GM12878 (cell line): ENCODE measurements at regions not wholly inside any gene's neighbourhood (a gene's known extent, or its start where the extent isn't known, plus 50 kb on each side); places are given as distances from the start of the nearest gene placed in this dataset.

Experiments used
- EGR1 ChIP-seq, 2 experiments: IDR thresholded peaks; 1 replicate in 1 of 2; 2 replicates in 1 of 2; pipeline ENCODE4 v1.6.1; 2011 to 2012; ENCODE audit warnings: low read depth in 2 of 2, low read length in 2 of 2, borderline replicate concordance in 1 of 2, mild to moderate bottlenecking in 1 of 2, moderate library complexity in 1 of 2
- HDAC2 ChIP-seq: fragments of 200-600 bp; sonication (generic); IDR thresholded peaks from 2 replicates; pipeline ENCODE4 v1.6.1; 2017
- HDGF ChIP-seq: fragments of 450-650 bp; IDR thresholded peaks from 2 replicates; pipeline ENCODE4 v1.6.1; 2016; ENCODE audit warnings: antibody characterized with exemption
- LARP7 ChIP-seq: fragments of 450-650 bp; IDR thresholded peaks from 2 replicates; pipeline ENCODE4 v1.6.1; 2017; ENCODE audit warnings: mild to moderate bottlenecking
- MTA3 ChIP-seq: IDR thresholded peaks from 2 replicates; pipeline ENCODE4 v1.6.1; 2012; ENCODE audit warnings: low read length, inconsistent platforms, borderline replicate concordance
- RAD21 ChIP-seq: IDR thresholded peaks from 2 replicates; pipeline ENCODE4 v1.6.1; 2011; ENCODE audit warnings: mild to moderate bottlenecking, low read depth, low read length, moderate library complexity; ENCODE audit not compliant: insufficient read depth
- RB1 ChIP-seq: fragments of 450-650 bp; formaldehyde crosslinking; IDR thresholded peaks from 2 replicates; pipeline ENCODE4 v1.6.1; 2017; ENCODE audit warnings: mild to moderate bottlenecking, borderline replicate concordance
- TARDBP ChIP-seq: IDR thresholded peaks from 2 replicates; pipeline ENCODE4 v1.6.1; 2016; ENCODE audit warnings: borderline replicate concordance
- TF ChIP-seq, protein P1 (sequence below), 3 experiments: IDR thresholded peaks in 2 of 3; conservative IDR thresholded peaks in 1 of 3; 2 replicates each; pipeline ENCODE4 v1.5.1; 2011; ENCODE audit warnings: low read depth in 3 of 3, low read length in 3 of 3, mild to moderate bottlenecking in 3 of 3, control low read depth in 2 of 3, moderate library complexity in 2 of 3, inconsistent platforms in 1 of 3, mixed read lengths in 1 of 3; ENCODE audit not compliant: control insufficient read depth in 2 of 3, insufficient read depth in 1 of 3; ENCODE audit errors: extremely low read depth in 1 of 3
- TF ChIP-seq, protein P2 (sequence below): fragments of 450-650 bp; conservative IDR thresholded peaks from 2 replicates; pipeline ENCODE4 v1.6.1; 2017; ENCODE audit warnings: mild to moderate bottlenecking, moderate library complexity
- TF ChIP-seq, protein P3 (sequence below): fragments of 450-650 bp; formaldehyde crosslinking; IDR thresholded peaks from 2 replicates; pipeline ENCODE4 v1.4.0; 2020; ENCODE audit warnings: mild to moderate bottlenecking, moderate library complexity
- TF ChIP-seq, protein P4 (sequence below): fragments of 450-650 bp; IDR thresholded peaks from 2 replicates; pipeline ENCODE4 v1.6.1; 2014; ENCODE audit warnings: mild to moderate bottlenecking

DNA sequence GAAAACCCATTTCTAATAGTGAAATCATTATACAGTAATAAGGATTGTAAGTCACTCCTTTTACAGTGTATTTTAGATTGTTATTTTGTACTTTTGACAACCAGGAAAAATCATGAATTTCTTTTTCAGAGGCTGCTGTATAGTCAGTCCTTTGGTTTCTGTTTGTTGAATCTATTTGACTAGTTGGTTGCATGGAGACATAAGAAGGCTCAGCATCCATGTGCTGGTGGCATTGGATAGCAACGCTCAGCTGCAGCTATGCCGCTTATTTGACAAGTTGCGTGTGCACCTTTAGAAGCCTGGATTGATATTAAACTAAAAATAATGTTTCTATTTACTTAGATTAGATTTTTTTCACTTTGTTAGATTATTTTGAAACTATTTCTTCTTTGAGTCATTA lies 254.1 kb upstream of the SYT4 start:
- TF ChIP-seq RB1: no peak
- no peak for TF ChIP-seq MTA3
- TF ChIP-seq, protein P1, sequence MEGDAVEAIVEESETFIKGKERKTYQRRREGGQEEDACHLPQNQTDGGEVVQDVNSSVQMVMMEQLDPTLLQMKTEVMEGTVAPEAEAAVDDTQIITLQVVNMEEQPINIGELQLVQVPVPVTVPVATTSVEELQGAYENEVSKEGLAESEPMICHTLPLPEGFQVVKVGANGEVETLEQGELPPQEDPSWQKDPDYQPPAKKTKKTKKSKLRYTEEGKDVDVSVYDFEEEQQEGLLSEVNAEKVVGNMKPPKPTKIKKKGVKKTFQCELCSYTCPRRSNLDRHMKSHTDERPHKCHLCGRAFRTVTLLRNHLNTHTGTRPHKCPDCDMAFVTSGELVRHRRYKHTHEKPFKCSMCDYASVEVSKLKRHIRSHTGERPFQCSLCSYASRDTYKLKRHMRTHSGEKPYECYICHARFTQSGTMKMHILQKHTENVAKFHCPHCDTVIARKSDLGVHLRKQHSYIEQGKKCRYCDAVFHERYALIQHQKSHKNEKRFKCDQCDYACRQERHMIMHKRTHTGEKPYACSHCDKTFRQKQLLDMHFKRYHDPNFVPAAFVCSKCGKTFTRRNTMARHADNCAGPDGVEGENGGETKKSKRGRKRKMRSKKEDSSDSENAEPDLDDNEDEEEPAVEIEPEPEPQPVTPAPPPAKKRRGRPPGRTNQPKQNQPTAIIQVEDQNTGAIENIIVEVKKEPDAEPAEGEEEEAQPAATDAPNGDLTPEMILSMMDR (IDR thresholded peaks at IDR 0.05 in 2 of 3, conservative IDR thresholded peaks at IDR 0.05 in 1 of 3; ENCODE audit: control insufficient read depth in 2 of 3, extremely low read depth in 1 of 3, insufficient read depth in 1 of 3, low read depth in 3 of 3, low read length in 3 of 3): no peak
- no peak for TF ChIP-seq RAD21
- TF ChIP-seq HDGF: no peak
- no peak for TF ChIP-seq HDAC2
- no peak for TF ChIP-seq EGR1 (IDR thresholded peaks at IDR 0.05; ENCODE audit: borderline replicate concordance in 1 of 2, low read depth in 2 of 2, low read length in 2 of 2)
- TF ChIP-seq, protein P2, sequence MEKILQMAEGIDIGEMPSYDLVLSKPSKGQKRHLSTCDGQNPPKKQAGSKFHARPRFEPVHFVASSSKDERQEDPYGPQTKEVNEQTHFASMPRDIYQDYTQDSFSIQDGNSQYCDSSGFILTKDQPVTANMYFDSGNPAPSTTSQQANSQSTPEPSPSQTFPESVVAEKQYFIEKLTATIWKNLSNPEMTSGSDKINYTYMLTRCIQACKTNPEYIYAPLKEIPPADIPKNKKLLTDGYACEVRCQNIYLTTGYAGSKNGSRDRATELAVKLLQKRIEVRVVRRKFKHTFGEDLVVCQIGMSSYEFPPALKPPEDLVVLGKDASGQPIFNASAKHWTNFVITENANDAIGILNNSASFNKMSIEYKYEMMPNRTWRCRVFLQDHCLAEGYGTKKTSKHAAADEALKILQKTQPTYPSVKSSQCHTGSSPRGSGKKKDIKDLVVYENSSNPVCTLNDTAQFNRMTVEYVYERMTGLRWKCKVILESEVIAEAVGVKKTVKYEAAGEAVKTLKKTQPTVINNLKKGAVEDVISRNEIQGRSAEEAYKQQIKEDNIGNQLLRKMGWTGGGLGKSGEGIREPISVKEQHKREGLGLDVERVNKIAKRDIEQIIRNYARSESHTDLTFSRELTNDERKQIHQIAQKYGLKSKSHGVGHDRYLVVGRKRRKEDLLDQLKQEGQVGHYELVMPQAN: no peak
- TF ChIP-seq TARDBP: no peak
- TF ChIP-seq LARP7: no peak
- TF ChIP-seq, protein P3, sequence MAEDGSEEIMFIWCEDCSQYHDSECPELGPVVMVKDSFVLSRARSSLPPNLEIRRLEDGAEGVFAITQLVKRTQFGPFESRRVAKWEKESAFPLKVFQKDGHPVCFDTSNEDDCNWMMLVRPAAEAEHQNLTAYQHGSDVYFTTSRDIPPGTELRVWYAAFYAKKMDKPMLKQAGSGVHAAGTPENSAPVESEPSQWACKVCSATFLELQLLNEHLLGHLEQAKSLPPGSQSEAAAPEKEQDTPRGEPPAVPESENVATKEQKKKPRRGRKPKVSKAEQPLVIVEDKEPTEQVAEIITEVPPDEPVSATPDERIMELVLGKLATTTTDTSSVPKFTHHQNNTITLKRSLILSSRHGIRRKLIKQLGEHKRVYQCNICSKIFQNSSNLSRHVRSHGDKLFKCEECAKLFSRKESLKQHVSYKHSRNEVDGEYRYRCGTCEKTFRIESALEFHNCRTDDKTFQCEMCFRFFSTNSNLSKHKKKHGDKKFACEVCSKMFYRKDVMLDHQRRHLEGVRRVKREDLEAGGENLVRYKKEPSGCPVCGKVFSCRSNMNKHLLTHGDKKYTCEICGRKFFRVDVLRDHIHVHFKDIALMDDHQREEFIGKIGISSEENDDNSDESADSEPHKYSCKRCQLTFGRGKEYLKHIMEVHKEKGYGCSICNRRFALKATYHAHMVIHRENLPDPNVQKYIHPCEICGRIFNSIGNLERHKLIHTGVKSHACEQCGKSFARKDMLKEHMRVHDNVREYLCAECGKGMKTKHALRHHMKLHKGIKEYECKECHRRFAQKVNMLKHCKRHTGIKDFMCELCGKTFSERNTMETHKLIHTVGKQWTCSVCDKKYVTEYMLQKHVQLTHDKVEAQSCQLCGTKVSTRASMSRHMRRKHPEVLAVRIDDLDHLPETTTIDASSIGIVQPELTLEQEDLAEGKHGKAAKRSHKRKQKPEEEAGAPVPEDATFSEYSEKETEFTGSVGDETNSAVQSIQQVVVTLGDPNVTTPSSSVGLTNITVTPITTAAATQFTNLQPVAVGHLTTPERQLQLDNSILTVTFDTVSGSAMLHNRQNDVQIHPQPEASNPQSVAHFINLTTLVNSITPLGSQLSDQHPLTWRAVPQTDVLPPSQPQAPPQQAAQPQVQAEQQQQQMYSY (CRISPR knock-in tag): no peak
- TF ChIP-seq, protein P4, sequence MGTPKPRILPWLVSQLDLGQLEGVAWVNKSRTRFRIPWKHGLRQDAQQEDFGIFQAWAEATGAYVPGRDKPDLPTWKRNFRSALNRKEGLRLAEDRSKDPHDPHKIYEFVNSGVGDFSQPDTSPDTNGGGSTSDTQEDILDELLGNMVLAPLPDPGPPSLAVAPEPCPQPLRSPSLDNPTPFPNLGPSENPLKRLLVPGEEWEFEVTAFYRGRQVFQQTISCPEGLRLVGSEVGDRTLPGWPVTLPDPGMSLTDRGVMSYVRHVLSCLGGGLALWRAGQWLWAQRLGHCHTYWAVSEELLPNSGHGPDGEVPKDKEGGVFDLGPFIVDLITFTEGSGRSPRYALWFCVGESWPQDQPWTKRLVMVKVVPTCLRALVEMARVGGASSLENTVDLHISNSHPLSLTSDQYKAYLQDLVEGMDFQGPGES: no peak
